ENCODE measurements at regions not wholly inside any gene's neighbourhood (a gene's known extent, or its start where the extent isn't known, plus 50 kb on each side); places are given as distances from the start of the nearest gene placed in this dataset.

DNA sequence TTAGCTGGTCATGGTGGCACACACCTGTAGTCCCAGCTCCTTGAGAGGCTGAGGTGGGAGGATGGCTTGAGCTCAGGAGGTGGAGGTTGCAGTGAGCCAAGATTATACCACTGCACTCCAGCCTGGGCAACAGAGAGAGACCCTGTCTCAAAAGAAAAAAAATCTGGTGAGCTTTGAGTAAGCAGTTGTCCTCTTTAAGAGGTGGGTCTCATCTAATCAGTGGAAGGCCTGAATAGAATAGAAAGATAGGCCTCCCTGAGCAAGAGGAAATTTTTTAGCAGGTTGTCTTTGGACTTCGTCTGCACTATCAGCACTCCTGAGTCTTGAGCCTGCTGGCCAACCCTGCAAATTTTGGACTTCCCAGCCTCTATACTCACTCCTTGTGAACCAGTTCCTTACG lies 266.0 kb upstream of the ZFHX3 start:
- no peaks in the 10 kb centered on the region for H4K20me1 ChIP-seq (ENCODE audit: insufficient read depth)
- ChIA-PET RAD21 (ENCODE audit: low non-redundant PET in 1 of 2, low total read pairs in 2 of 2, uncharacterized antibody in 2 of 2, unreplicated experiment in 2 of 2) (no interaction called here), POLR2A (no interaction called here)

GRCh38 chr16:73311857-73312723 lies 264.2 kb upstream of the ZFHX3 start:
- Histone ChIP-seq H3K27me3 (ENCODE audit: insufficient read depth, low read length) (peaks cover 13% of the 10 kb centered on the region; the same call in 1 of the 2 replicates), H4K20me1 (ENCODE audit: insufficient read depth) (no peaks in the 10 kb centered on the region), H3K79me2 (ENCODE audit: insufficient read depth, low read length) (no peaks in the 10 kb centered on the region), H3K9me2 (ENCODE audit: insufficient read depth) (no peaks in the 10 kb centered on the region), H3K36me3 (ENCODE audit: control insufficient read depth in 1 of 2, insufficient read depth in 2 of 2, low read length in 2 of 2) (no peaks in the 10 kb centered on the region), H3K9ac (ENCODE audit: low read length) (no peak overlapping the region), H3K4me3 (replicated peaks in 1 of 2; ENCODE audit: low read depth in 1 of 2, low read length in 2 of 2) (no peak overlapping the region), H2AFZ (ENCODE audit: low read depth, low read length, poor library complexity, severe bottlenecking) (no peak overlapping the region), H3K4me2 (ENCODE audit: low read length) (no peak overlapping the region), H3K9me3 (ENCODE audit: control insufficient read depth in 1 of 2, insufficient read depth in 1 of 2, low read depth in 1 of 2, low read length in 2 of 2) (no peaks in the 10 kb centered on the region), H3K4me1 (ENCODE audit: control insufficient read depth in 1 of 2, insufficient read depth in 2 of 2, low read length in 2 of 2) (no peaks in the 10 kb centered on the region), H3K27ac (ENCODE audit: low read depth, low read length) (no peak overlapping the region)
- ChIA-PET CTCF (no interaction called here), POLR2A (no interaction called here), RAD21 (ENCODE audit: low non-redundant PET in 1 of 2, low total read pairs in 2 of 2, uncharacterized antibody in 2 of 2, unreplicated experiment in 2 of 2) (no interaction called here)
- DNase-seq (ENCODE audit: low read depth, low spot score) (no peak), ATAC-seq (no peak)
- no TSS peak for BruUV-seq (replicated peaks)
- intact Hi-C loops (cut with micrococcal nuclease), result no loop called here
- TF ChIP-seq ZFX (IDR thresholded peaks at IDR 0.05) (no peak), FOSL1 (IDR thresholded peaks at IDR 0.05; ENCODE audit: low read depth) (no peak), JUND (IDR thresholded peaks at IDR 0.05) (no peak), ZNF274 (IDR thresholded peaks at IDR 0.05; ENCODE audit: low read depth, low read length) (no peak), POLR2A (IDR thresholded peaks at IDR 0.05; ENCODE audit: borderline replicate concordance, extremely low read depth, insufficient read depth, insufficient read length) (no peak), MAX (IDR thresholded peaks at IDR 0.05) (no peak), SP1 (IDR thresholded peaks at IDR 0.05; ENCODE audit: low read depth) (no peak), EZH2phosphoT487 (IDR thresholded peaks at IDR 0.05; ENCODE audit: borderline replicate concordance) (no peak), ZBTB33 (IDR thresholded peaks at IDR 0.05; ENCODE audit: extremely low read depth, insufficient replicate concordance, low read length) (no peak), EZH2 (IDR thresholded peaks at IDR 0.05) (no peak), CEBPB (IDR thresholded peaks at IDR 0.05; ENCODE audit: low read depth) (no peak), CBX3 (IDR thresholded peaks at IDR 0.05; ENCODE audit: low read depth) (no peak), ATF3 (IDR thresholded peaks at IDR 0.05) (no peak)

More for the DNA sequence above, 266.0 kb upstream of the ZFHX3 start:
- Histone ChIP-seq H3K4me3 (replicated peaks in 1 of 2; ENCODE audit: low read depth in 1 of 2, low read length in 2 of 2) (no peak overlapping the region), H3K79me2 (ENCODE audit: insufficient read depth, low read length) (no peaks in the 10 kb centered on the region), H3K4me2 (ENCODE audit: low read length) (no peak overlapping the region), H3K36me3 (ENCODE audit: control insufficient read depth in 1 of 2, insufficient read depth in 2 of 2, low read length in 2 of 2) (no peaks in the 10 kb centered on the region), H3K27ac (ENCODE audit: low read depth, low read length) (no peak overlapping the region), H3K9me2 (ENCODE audit: insufficient read depth) (no peaks in the 10 kb centered on the region), H3K9ac (ENCODE audit: low read length) (no peak overlapping the region), H3K9me3 (ENCODE audit: control insufficient read depth in 1 of 2, insufficient read depth in 1 of 2, low read depth in 1 of 2, low read length in 2 of 2) (no peaks in the 10 kb centered on the region), H2AFZ (ENCODE audit: low read depth, low read length, poor library complexity, severe bottlenecking) (no peak overlapping the region), H3K4me1 (ENCODE audit: control insufficient read depth in 1 of 2, insufficient read depth in 2 of 2, low read length in 2 of 2) (no peaks in the 10 kb centered on the region), H3K27me3 (ENCODE audit: insufficient read depth, low read length) (0 out of 2 replicates have a peak, but pooled peaks cover 8% of the 10 kb centered on the region)
- ATAC-seq, result no peak
- BruUV-seq (replicated peaks), result no TSS peak
- CTCF ChIA-PET, result no interaction called here
- TF ChIP-seq MAX (IDR thresholded peaks at IDR 0.05) (no peak), SP1 (IDR thresholded peaks at IDR 0.05; ENCODE audit: low read depth) (no peak), ZNF274 (IDR thresholded peaks at IDR 0.05; ENCODE audit: low read depth, low read length) (no peak), ELF1 (IDR thresholded peaks at IDR 0.05; ENCODE audit: borderline replicate concordance, low read depth) (no peak), EGR1 (IDR thresholded peaks at IDR 0.05; ENCODE audit: low read depth) (no peak), FOSL1 (IDR thresholded peaks at IDR 0.05; ENCODE audit: low read depth) (no peak), SRF (IDR thresholded peaks at IDR 0.05; ENCODE audit: low read depth) (no peak), POLR2A (IDR thresholded peaks at IDR 0.05; ENCODE audit: borderline replicate concordance, extremely low read depth, insufficient read depth, insufficient read length) (no peak), CEBPB (IDR thresholded peaks at IDR 0.05; ENCODE audit: low read depth) (no peak)
- intact Hi-C loops (cut with micrococcal nuclease), result no loop called here
- DNase-seq (ENCODE audit: low read depth, low spot score), result no peak
